ENCODE measurements at regions not wholly inside any gene's neighbourhood (a gene's known extent, or its start where the extent isn't known, plus 50 kb on each side); places are given as distances from the start of the nearest gene placed in this dataset.
"Not testable (repeated sequence)": the region's sequence is repeated elsewhere in the genome, so short reads cannot be mapped to it uniquely, and the experiment has no call there.

GRCh38 chr19:30842926-30843325 is 470.7 kb downstream of the ZNF536 start:
- no peak for DNase-seq (ENCODE audit: low read depth)
- no peaks in the 10 kb centered on the region for H3K27me3 ChIP-seq (ENCODE audit: control insufficient read depth, insufficient read depth, low read length)
- no peak for TF ChIP-seq CTCF (IDR thresholded peaks at IDR 0.05; ENCODE audit: insufficient read depth, low read length, poor library complexity, severe bottlenecking)
- no peak overlapping the region for H3K4me3 ChIP-seq (ENCODE audit: low read depth, low read length)
- H3K36me3 ChIP-seq (ENCODE audit: control insufficient read depth, insufficient read depth, low read length) = no peaks in the 10 kb centered on the region

- no peak for TF ChIP-seq CTCF (IDR thresholded peaks at IDR 0.05; ENCODE audit: insufficient read depth, low read length, poor library complexity, severe bottlenecking)
- Histone ChIP-seq H3K27me3 (ENCODE audit: control insufficient read depth, insufficient read depth, low read length) (no peaks in the 10 kb centered on the region), H3K36me3 (ENCODE audit: control insufficient read depth, insufficient read depth, low read length) (no peaks in the 10 kb centered on the region), H3K4me3 (ENCODE audit: low read depth, low read length) (no peak overlapping the region)
- no peak for DNase-seq (ENCODE audit: low read depth)
Observed at GRCh38 chr19:30841934-30842333, 469.8 kb downstream of the ZNF536 start.

- Histone ChIP-seq H3K36me3 (ENCODE audit: control insufficient read depth, insufficient read depth, low read length) (no peaks in the 10 kb centered on the region), H3K4me3 (ENCODE audit: low read depth, low read length) (no peak overlapping the region), H3K27me3 (ENCODE audit: control insufficient read depth, insufficient read depth, low read length) (no peaks in the 10 kb centered on the region)
- no peak for DNase-seq (ENCODE audit: low read depth)
- no peak for TF ChIP-seq CTCF (IDR thresholded peaks at IDR 0.05; ENCODE audit: insufficient read depth, low read length, poor library complexity, severe bottlenecking)
Observed at GRCh38 chr19:30830875-30831274, 458.7 kb downstream of the ZNF536 start.

GRCh38 chr19:30825505-30825904 is 453.3 kb downstream of the ZNF536 start:
- H3K4me3 ChIP-seq (ENCODE audit: low read depth, low read length); H3K27me3 ChIP-seq (ENCODE audit: control insufficient read depth, insufficient read depth, low read length); DNase-seq (ENCODE audit: low read depth); H3K36me3 ChIP-seq (ENCODE audit: control insufficient read depth, insufficient read depth, low read length): not testable (repeated sequence)

GRCh38 chr19:30824809-30825208 is 452.6 kb downstream of the ZNF536 start:
- Histone ChIP-seq H3K36me3 (ENCODE audit: control insufficient read depth, insufficient read depth, low read length) (no peaks in the 10 kb centered on the region), H3K27me3 (ENCODE audit: control insufficient read depth, insufficient read depth, low read length) (no peaks in the 10 kb centered on the region), H3K4me3 (ENCODE audit: low read depth, low read length) (no peak overlapping the region)
- TF ChIP-seq CTCF (IDR thresholded peaks at IDR 0.05; ENCODE audit: insufficient read depth, low read length, poor library complexity, severe bottlenecking) = no peak
- DNase-seq (ENCODE audit: low read depth) = no peak

- no peak for DNase-seq (ENCODE audit: low read depth)
- Histone ChIP-seq H3K36me3 (ENCODE audit: control insufficient read depth, insufficient read depth, low read length) (no peaks in the 10 kb centered on the region), H3K4me3 (ENCODE audit: low read depth, low read length) (no peak overlapping the region), H3K27me3 (ENCODE audit: control insufficient read depth, insufficient read depth, low read length) (no peaks in the 10 kb centered on the region)
- TF ChIP-seq CTCF (IDR thresholded peaks at IDR 0.05; ENCODE audit: insufficient read depth, low read length, poor library complexity, severe bottlenecking) = no peak
Observed at GRCh38 chr19:30817965-30818567, 445.9 kb downstream of the ZNF536 start.

Measured in kidney epithelial cell (primary cell).